H1 (cell line): ENCODE measurements at regions not wholly inside any gene's neighbourhood (a gene's known extent, or its start where the extent isn't known, plus 50 kb on each side); places are given as distances from the start of the nearest gene placed in this dataset.
"Not testable (repeated sequence)": the region's sequence is repeated elsewhere in the genome, so short reads cannot be mapped to it uniquely, and the experiment has no call there.

Source experiments
- CTCF ChIA-PET: fragments of 300-600 bp; sonication (Branson Sonifier 250); formaldehyde crosslinking; loops from one replicate; lab custom pipeline; 2021; ENCODE audit not compliant: partially characterized antibody; lab: Charles Lee
- POLR2A ChIA-PET: fragments of 300-600 bp; sonication (Branson Sonifier 250); formaldehyde crosslinking; loops from one replicate; lab custom pipeline; 2021; ENCODE audit warnings: inconsistent platforms; ENCODE audit not compliant: partially characterized antibody; lab: Charles Lee
- DNase-seq, 2 experiments: peaks; one replicate each; pipeline versions ENCODE4 v3.0.0 to v3.0.0-alpha.2; 2010 to 2022; ENCODE audit warnings: low spot score in 2 of 2, low read depth in 1 of 2, mixed read lengths in 1 of 2
- FAIRE-seq: peaks from 2 replicates; lab custom pipeline; 2011; peaks lifted over from hg19 to GRCh38; lab: Jason Lieb, UNC
- H2AFZ ChIP-seq: 2 replicates; pipeline ENCODE4 v1.8.1; 2012; ENCODE audit warnings: low read length, inconsistent platforms
- H2AK5ac ChIP-seq: 2 replicates; pipeline ENCODE4 v1.6.1; 2013; ENCODE audit warnings: low read depth, low read length
- H2BK120ac ChIP-seq: replicated peaks from 2 replicates; pipeline ENCODE3; 2013; ENCODE audit warnings: low read depth, low read length, inconsistent platforms
- H2BK12ac ChIP-seq: 2 replicates; pipeline ENCODE4 v1.6.1; 2013; ENCODE audit warnings: low read depth, low read length
- H2BK15ac ChIP-seq: 2 replicates; pipeline ENCODE4 v1.6.1; 2013; ENCODE audit warnings: low read length
- H2BK20ac ChIP-seq: 2 replicates; pipeline ENCODE4 v1.6.1; 2013; ENCODE audit warnings: low read length
- H2BK5ac ChIP-seq: 2 replicates; pipeline ENCODE4 v1.6.1; 2013; ENCODE audit warnings: low read depth, low read length
- H3K14ac ChIP-seq: 2 replicates; pipeline ENCODE4 v1.6.1; 2013; ENCODE audit warnings: inconsistent platforms; ENCODE audit not compliant: insufficient read length
- H3K18ac ChIP-seq: 2 replicates; pipeline ENCODE4 v1.6.1; 2013; ENCODE audit warnings: low read length; ENCODE audit errors: extremely low read depth
- H3K23ac ChIP-seq: 2 replicates; pipeline ENCODE4 v1.6.1; 2013; ENCODE audit warnings: inconsistent platforms; ENCODE audit not compliant: insufficient read length
- H3K23me2 ChIP-seq: 2 replicates; pipeline ENCODE4 v1.6.1; 2013; ENCODE audit warnings: low read depth, low read length
- H3K27ac ChIP-seq: 2 replicates; pipeline ENCODE4 v1.6.1; 2011; ENCODE audit warnings: low read depth, low read length, inconsistent platforms
- H3K27me3 ChIP-seq, 4 experiments: replicated peaks in 1 of 4; 1 replicate in 1 of 4; 2 replicates in 3 of 4; pipeline versions ENCODE4 v1.6.1 to v1.8.1; 2011 to 2013; ENCODE audit warnings: low read length in 3 of 4, mild to moderate bottlenecking in 3 of 4, inconsistent platforms in 2 of 4, mixed read lengths in 2 of 4, moderate library complexity in 1 of 4; ENCODE audit not compliant: control insufficient read depth in 3 of 4, insufficient read depth in 3 of 4; ENCODE audit errors: extremely low read depth in 1 of 4
- H3K36me3 ChIP-seq, 4 experiments: 2 replicates each; pipeline versions ENCODE4 v1.6.1 to v1.8.1; 2011 to 2013; ENCODE audit warnings: mild to moderate bottlenecking in 4 of 4, low read length in 3 of 4, moderate library complexity in 2 of 4, control low read depth in 1 of 4, inconsistent platforms in 1 of 4; ENCODE audit not compliant: insufficient read depth in 4 of 4, control insufficient read depth in 2 of 4
- H3K4ac ChIP-seq: replicated peaks from 2 replicates; pipeline ENCODE3; 2013; ENCODE audit warnings: low read length, low read depth, mixed read lengths, inconsistent platforms; ENCODE audit not compliant: insufficient read length
- H3K4me1 ChIP-seq, 4 experiments: replicated peaks in 1 of 4; 1 replicate in 1 of 4; 2 replicates in 3 of 4; pipeline versions ENCODE4 v1.6.1 to v1.8.1; 2011 to 2013; ENCODE audit warnings: low read length in 3 of 4, inconsistent platforms in 2 of 4, mixed read lengths in 1 of 4; ENCODE audit not compliant: insufficient read depth in 4 of 4, control insufficient read depth in 3 of 4
- H3K4me2 ChIP-seq, 2 experiments: 2 replicates each; pipeline versions ENCODE4 v1.6.1 to v1.8.1; 2011 to 2013; ENCODE audit warnings: low read depth in 2 of 2, low read length in 2 of 2, control low read depth in 1 of 2, inconsistent platforms in 1 of 2, mild to moderate bottlenecking in 1 of 2; ENCODE audit not compliant: insufficient read depth in 1 of 2
- H3K4me3 ChIP-seq, 4 experiments: fragments of 200-600, 300-600 bp in 1 of 4; sonication (generic), shearing (Covaris generic), sonication (Bioruptor Twin) in 1 of 4; 2 replicates each; pipeline versions ENCODE4 v1.5.1 to v1.8.1; 2011 to 2016; ENCODE audit warnings: low read length in 4 of 4, low read depth in 3 of 4, control low read depth in 2 of 4, inconsistent platforms in 2 of 4, mild to moderate bottlenecking in 2 of 4, mixed read lengths in 1 of 4, moderate library complexity in 1 of 4; ENCODE audit not compliant: insufficient read depth in 2 of 4; ENCODE audit errors: extremely low read depth in 1 of 4
- H3K56ac ChIP-seq: replicated peaks from 2 replicates; pipeline ENCODE3; 2013; ENCODE audit warnings: low read depth, mild to moderate bottlenecking, mixed read lengths, low read length, inconsistent platforms; ENCODE audit not compliant: insufficient read length
- H3K79me1 ChIP-seq: 2 replicates; pipeline ENCODE4 v1.6.1; 2013; ENCODE audit warnings: low read depth, low read length, control low read depth
- H3K79me2 ChIP-seq, 2 experiments: 2 replicates each; pipeline versions ENCODE4 v1.6.1 to v1.8.1; 2012 to 2013; ENCODE audit warnings: low read length in 2 of 2, mild to moderate bottlenecking in 2 of 2, inconsistent platforms in 1 of 2; ENCODE audit not compliant: insufficient read depth in 2 of 2, control insufficient read depth in 1 of 2
- H3K9ac ChIP-seq, 4 experiments: replicated peaks in 1 of 4; 1 replicate in 1 of 4; 2 replicates in 3 of 4; pipeline versions ENCODE4 v1.6.1 to v1.8.1; 2011 to 2013; ENCODE audit warnings: low read depth in 3 of 4, low read length in 3 of 4, control low read depth in 2 of 4, mild to moderate bottlenecking in 2 of 4, moderate library complexity in 2 of 4, inconsistent platforms in 1 of 4; ENCODE audit errors: extremely low read depth in 1 of 4
- H3K9me3 ChIP-seq, 2 experiments: 2 replicates each; pipeline versions ENCODE4 v1.6.1 to v1.8.1; 2012 to 2013; ENCODE audit warnings: mild to moderate bottlenecking in 2 of 2, moderate library complexity in 2 of 2, control low read depth in 1 of 2, inconsistent platforms in 1 of 2, low read depth in 1 of 2, low read length in 1 of 2, mixed read lengths in 1 of 2; ENCODE audit not compliant: insufficient read depth in 2 of 2
- H4K20me1 ChIP-seq, 2 experiments: replicated peaks in 1 of 2; 2 replicates each; pipeline versions ENCODE3 to v1.8.1; 2011 to 2013; ENCODE audit warnings: inconsistent platforms in 2 of 2, low read length in 2 of 2, mild to moderate bottlenecking in 1 of 2; ENCODE audit not compliant: insufficient read depth in 2 of 2, control insufficient read depth in 1 of 2
- H4K5ac ChIP-seq: 2 replicates; pipeline ENCODE4 v1.6.1; 2013; ENCODE audit warnings: low read length, low read depth, mixed read lengths, inconsistent platforms; ENCODE audit not compliant: insufficient read length
- H4K8ac ChIP-seq: 2 replicates; pipeline ENCODE4 v1.8.0; 2013; ENCODE audit warnings: mild to moderate bottlenecking, moderate library complexity, low read length, inconsistent platforms; ENCODE audit not compliant: insufficient read depth; ENCODE audit errors: extremely low read depth
- H4K91ac ChIP-seq: replicated peaks from 2 replicates; pipeline ENCODE3; 2013; ENCODE audit warnings: low read length, mixed read lengths, inconsistent platforms; ENCODE audit not compliant: insufficient read length
- WGBS, 2 experiments: shearing (Covaris generic) in 1 of 2; methylation state at CpG; one replicate each; pipeline versions ENCODE4 v1.1.6 to v1.1.7; 2013 to 2015; ENCODE audit warnings: low lambda C conversion rate in 2 of 2, mixed read lengths in 2 of 2, inconsistent platforms in 1 of 2, low coverage in 1 of 2, missing lambda C conversion rate in 1 of 2; ENCODE audit not compliant: insufficient replicate concordance in 2 of 2, insufficient coverage in 1 of 2, insufficient read length in 1 of 2; ENCODE audit errors: extremely low coverage in 1 of 2, missing lambda C conversion rate in 1 of 2; 5-methylcytosine and 5-hydroxymethylcytosine counted together

DNA sequence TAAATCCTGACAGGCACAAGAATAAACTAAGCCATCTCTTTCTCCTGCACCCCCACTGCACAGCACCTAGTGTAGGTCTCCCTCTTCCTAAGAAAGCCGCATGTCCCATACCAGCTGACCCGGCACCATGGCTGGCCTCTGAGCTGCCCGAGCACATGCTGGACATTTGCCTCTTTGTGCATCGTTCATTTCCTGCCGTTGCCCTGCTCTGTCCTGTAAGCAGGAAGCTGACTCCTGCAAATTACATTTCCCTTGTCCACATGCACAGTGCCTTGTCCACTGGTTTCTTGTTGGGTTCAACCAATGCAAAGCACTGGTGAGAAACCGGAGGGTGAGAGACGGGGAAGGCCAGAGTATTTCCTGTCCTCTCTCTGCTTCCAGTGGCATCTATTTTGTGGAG is 71.6 kb upstream of the PLGLB1 start:
- H3K23ac ChIP-seq, H4K5ac ChIP-seq, H3K4me1 ChIP-seq, H3K79me2 ChIP-seq, H2BK120ac ChIP-seq, H3K23me2 ChIP-seq, H3K27me3 ChIP-seq, H2AK5ac ChIP-seq, H3K4me2 ChIP-seq, H2BK15ac ChIP-seq, H4K91ac ChIP-seq, DNase-seq, H3K36me3 ChIP-seq, H3K9ac ChIP-seq, H2BK12ac ChIP-seq, FAIRE-seq, H3K18ac ChIP-seq, H3K27ac ChIP-seq, CTCF ChIA-PET, H4K20me1 ChIP-seq, POLR2A ChIA-PET, H3K9me3 ChIP-seq, H4K8ac ChIP-seq, H3K79me1 ChIP-seq, H3K56ac ChIP-seq, H2AFZ ChIP-seq, H2BK20ac ChIP-seq, H3K4ac ChIP-seq, H2BK5ac ChIP-seq, H3K4me3 ChIP-seq, H3K14ac ChIP-seq: not testable (repeated sequence)
- WGBS, 2 experiments: 100% methylated on average over 1 of the region's 7 CpGs; no CpG with 5 or more reads in 1 of the 2 experiments

GRCh38 chr2:87093937-87094529 is 72.4 kb upstream of the PLGLB1 start:
- H3K56ac ChIP-seq, H2AK5ac ChIP-seq, H2BK20ac ChIP-seq, H3K23me2 ChIP-seq, H3K23ac ChIP-seq, H2BK15ac ChIP-seq, H3K14ac ChIP-seq, H4K20me1 ChIP-seq, H3K9me3 ChIP-seq, H2BK5ac ChIP-seq, H3K18ac ChIP-seq, H2BK12ac ChIP-seq, H3K27ac ChIP-seq, H4K8ac ChIP-seq, H3K4me3 ChIP-seq, H3K9ac ChIP-seq, POLR2A ChIA-PET, H3K27me3 ChIP-seq, H3K4ac ChIP-seq, H4K5ac ChIP-seq, H3K4me1 ChIP-seq, H3K79me1 ChIP-seq, H2BK120ac ChIP-seq, FAIRE-seq, CTCF ChIA-PET, H3K36me3 ChIP-seq, H2AFZ ChIP-seq, H4K91ac ChIP-seq, H3K4me2 ChIP-seq, H3K79me2 ChIP-seq: not testable (repeated sequence)
- peak in 1 of 2 experiments; percentile 49 for DNase-seq
- WGBS, 2 experiments: 82% methylated on average over 8 of the region's 12 CpGs; no CpG with 5 or more reads in 1 of the 2 experiments
